Keratinocyte (primary cell): ENCODE measurements at regions not wholly inside any gene's neighbourhood (a gene's known extent, or its start where the extent isn't known, plus 50 kb on each side); places are given as distances from the start of the nearest gene placed in this dataset.

Experiments
- EZH2 ChIP-seq: IDR thresholded peaks from one replicate; pipeline ENCODE4 v1.6.1; 2012; ENCODE audit warnings: inconsistent platforms, mild to moderate bottlenecking, low read length, moderate library complexity
- TF ChIP-seq, protein P1 (sequence below), 3 experiments: IDR thresholded peaks in 1 of 3; conservative IDR thresholded peaks in 1 of 3; optimal IDR thresholded peaks in 1 of 3; 2 replicates in 2 of 3; 3 replicates in 1 of 3; pipeline versions ENCODE3 to v1.5.1; 2011; ENCODE audit warnings: low read length in 3 of 3, mild to moderate bottlenecking in 3 of 3, moderate library complexity in 2 of 3, control low read depth in 1 of 3, inconsistent platforms in 1 of 3; ENCODE audit not compliant: insufficient read depth in 2 of 3; ENCODE audit errors: extremely low read depth in 1 of 3

DNA sequence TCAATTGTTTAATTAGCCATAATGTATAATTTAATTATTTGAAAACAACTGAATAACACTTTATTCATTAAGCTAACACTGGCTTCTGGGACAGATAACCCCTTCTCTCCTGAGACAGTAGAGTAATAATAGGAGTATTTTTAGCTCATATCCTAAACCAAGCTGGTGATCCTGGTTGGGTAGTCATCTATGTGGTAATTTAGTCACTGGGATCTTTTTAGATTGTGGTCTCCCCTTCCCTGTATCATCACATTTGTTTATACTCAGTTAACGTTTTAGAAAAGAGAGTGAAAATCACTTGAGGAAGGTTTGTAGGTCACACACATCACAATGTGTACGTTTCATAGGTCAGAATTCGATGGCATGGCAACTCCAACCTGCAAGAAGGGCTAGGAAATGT, 1356.6 kb upstream of the ADGRL2 start:
- TF ChIP-seq, protein P1, sequence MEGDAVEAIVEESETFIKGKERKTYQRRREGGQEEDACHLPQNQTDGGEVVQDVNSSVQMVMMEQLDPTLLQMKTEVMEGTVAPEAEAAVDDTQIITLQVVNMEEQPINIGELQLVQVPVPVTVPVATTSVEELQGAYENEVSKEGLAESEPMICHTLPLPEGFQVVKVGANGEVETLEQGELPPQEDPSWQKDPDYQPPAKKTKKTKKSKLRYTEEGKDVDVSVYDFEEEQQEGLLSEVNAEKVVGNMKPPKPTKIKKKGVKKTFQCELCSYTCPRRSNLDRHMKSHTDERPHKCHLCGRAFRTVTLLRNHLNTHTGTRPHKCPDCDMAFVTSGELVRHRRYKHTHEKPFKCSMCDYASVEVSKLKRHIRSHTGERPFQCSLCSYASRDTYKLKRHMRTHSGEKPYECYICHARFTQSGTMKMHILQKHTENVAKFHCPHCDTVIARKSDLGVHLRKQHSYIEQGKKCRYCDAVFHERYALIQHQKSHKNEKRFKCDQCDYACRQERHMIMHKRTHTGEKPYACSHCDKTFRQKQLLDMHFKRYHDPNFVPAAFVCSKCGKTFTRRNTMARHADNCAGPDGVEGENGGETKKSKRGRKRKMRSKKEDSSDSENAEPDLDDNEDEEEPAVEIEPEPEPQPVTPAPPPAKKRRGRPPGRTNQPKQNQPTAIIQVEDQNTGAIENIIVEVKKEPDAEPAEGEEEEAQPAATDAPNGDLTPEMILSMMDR (optimal IDR thresholded peaks at IDR 0.05 in 1 of 3, IDR thresholded peaks at IDR 0.05 in 1 of 3, conservative IDR thresholded peaks at IDR 0.05 in 1 of 3; ENCODE audit: extremely low read depth in 1 of 3, insufficient read depth in 2 of 3, low read length in 3 of 3) = no peak
- TF ChIP-seq EZH2 = no peak
